ENCODE measurements at regions not wholly inside any gene's neighbourhood (a gene's known extent, or its start where the extent isn't known, plus 50 kb on each side); places are given as distances from the start of the nearest gene placed in this dataset.

DNA sequence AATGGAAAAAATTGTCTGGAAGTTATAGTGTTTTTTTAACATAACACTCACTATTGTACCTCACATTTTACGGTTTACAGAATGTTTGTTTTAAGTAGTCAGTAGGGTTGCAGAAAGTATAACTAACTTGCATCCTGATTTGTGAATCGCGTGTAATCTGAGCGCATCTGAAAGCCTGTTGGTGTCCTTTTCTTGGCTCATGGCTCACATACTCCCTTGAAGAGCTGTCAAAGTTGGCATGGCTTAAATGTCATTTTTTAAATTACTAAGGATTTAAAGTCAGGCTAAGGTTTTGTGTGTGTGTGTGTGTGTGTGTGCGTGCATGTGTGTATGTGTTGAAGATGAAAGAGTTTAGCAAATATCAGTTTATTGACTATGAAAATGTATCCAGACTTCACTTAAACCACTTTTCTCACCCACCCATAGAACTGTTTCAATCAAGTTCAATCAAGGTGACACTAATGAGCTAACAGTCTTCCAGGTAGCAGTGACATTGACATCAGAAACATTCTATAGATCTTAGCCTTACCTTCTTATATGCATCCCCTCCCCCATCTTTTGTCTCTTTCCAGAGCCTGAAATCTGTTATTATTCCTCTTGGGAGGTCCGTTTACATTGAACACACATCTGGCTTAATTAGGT, 480.4 kb upstream of the SGCG start:
- TF ChIP-seq POLR2A (IDR thresholded peaks at IDR 0.05) (no peak), EP300 (IDR thresholded peaks at IDR 0.05) (no peak), POLR2AphosphoS5 (IDR thresholded peaks at IDR 0.05) (no peak)
- TF ChIP-seq, protein P1, sequence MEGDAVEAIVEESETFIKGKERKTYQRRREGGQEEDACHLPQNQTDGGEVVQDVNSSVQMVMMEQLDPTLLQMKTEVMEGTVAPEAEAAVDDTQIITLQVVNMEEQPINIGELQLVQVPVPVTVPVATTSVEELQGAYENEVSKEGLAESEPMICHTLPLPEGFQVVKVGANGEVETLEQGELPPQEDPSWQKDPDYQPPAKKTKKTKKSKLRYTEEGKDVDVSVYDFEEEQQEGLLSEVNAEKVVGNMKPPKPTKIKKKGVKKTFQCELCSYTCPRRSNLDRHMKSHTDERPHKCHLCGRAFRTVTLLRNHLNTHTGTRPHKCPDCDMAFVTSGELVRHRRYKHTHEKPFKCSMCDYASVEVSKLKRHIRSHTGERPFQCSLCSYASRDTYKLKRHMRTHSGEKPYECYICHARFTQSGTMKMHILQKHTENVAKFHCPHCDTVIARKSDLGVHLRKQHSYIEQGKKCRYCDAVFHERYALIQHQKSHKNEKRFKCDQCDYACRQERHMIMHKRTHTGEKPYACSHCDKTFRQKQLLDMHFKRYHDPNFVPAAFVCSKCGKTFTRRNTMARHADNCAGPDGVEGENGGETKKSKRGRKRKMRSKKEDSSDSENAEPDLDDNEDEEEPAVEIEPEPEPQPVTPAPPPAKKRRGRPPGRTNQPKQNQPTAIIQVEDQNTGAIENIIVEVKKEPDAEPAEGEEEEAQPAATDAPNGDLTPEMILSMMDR (IDR thresholded peaks at IDR 0.05): no peak
